B cell (primary cell): ENCODE measurements at regions not wholly inside any gene's neighbourhood (a gene's known extent, or its start where the extent isn't known, plus 50 kb on each side); places are given as distances from the start of the nearest gene placed in this dataset.

Experiments used
- EZH2 ChIP-seq: IDR thresholded peaks from 2 replicates; pipeline ENCODE4 v1.6.1; 2012; ENCODE audit warnings: borderline replicate concordance, low read depth, mild to moderate bottlenecking, moderate library complexity, low read length; ENCODE audit not compliant: insufficient read depth, poor library complexity, severe bottlenecking
- TF ChIP-seq, protein P1 (sequence below): fragments of 200-600 bp; IDR thresholded peaks from one replicate; pipeline ENCODE4 v1.8.0; 2022; ENCODE audit warnings: antibody characterized with exemption, mild to moderate bottlenecking

DNA sequence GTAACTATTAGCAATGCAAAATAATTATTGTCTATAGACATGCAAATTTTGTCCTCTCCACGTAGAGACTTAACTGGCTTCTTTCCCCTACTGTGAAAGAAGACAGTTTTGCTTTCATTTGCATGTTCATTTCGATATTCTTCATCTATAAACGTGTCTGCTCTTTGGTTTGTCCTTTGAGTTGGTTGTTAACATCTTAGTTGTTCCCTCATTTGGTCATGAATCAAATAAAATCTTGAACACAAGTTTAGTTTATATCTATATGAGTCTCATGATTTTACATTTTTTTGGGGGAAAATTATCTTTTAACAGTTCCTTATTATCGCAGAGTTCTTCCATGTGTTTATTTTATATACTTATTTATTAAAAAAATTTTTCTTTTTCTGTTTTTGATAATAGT is 214.4 kb downstream of the UTP18 start:
- TF ChIP-seq EZH2: no peak
- TF ChIP-seq, protein P1, sequence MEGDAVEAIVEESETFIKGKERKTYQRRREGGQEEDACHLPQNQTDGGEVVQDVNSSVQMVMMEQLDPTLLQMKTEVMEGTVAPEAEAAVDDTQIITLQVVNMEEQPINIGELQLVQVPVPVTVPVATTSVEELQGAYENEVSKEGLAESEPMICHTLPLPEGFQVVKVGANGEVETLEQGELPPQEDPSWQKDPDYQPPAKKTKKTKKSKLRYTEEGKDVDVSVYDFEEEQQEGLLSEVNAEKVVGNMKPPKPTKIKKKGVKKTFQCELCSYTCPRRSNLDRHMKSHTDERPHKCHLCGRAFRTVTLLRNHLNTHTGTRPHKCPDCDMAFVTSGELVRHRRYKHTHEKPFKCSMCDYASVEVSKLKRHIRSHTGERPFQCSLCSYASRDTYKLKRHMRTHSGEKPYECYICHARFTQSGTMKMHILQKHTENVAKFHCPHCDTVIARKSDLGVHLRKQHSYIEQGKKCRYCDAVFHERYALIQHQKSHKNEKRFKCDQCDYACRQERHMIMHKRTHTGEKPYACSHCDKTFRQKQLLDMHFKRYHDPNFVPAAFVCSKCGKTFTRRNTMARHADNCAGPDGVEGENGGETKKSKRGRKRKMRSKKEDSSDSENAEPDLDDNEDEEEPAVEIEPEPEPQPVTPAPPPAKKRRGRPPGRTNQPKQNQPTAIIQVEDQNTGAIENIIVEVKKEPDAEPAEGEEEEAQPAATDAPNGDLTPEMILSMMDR: no peak
